IMR-90 (cell line): ENCODE measurements at regions not wholly inside any gene's neighbourhood (a gene's known extent, or its start where the extent isn't known, plus 50 kb on each side); places are given as distances from the start of the nearest gene placed in this dataset.

Experiments used
- ATAC-seq: fragments of 200-7000 bp; cut with Tn5 transposase; 2 replicates; pipeline ENCODE4 v1.9.1; 2020; ENCODE audit warnings: low read depth, mild to moderate bottlenecking, moderate library complexity
- BruUV-seq: library from RNA; stranded (reverse); fragments of 400-500 nt; replicated peaks from 2 replicates; lab custom pipeline; 2021; lab: Mats Ljungman, UMichigan
- CTCF ChIA-PET: fragments of 300-600 bp; formaldehyde crosslinking; extraction: SDS; loops from one replicate; lab custom pipeline; 2021; ENCODE audit warnings: antibody characterized with exemption; lab: Yijun Ruan, JAX
- POLR2A ChIA-PET: fragments of 300-600 bp; sonication (Branson Sonifier 250); formaldehyde crosslinking; loops from one replicate; lab custom pipeline; 2022; ENCODE audit warnings: antibody characterized with exemption; ENCODE audit not compliant: unreplicated experiment; lab: Charles Lee
- DNase-seq: peaks from one replicate; pipeline ENCODE4 v3.0.0; 2013
- H2AFZ ChIP-seq: replicated peaks from 2 replicates; pipeline ENCODE3; 2013; ENCODE audit warnings: low read length, mild to moderate bottlenecking; ENCODE audit not compliant: poor library complexity
- H2AK5ac ChIP-seq: 2 replicates; pipeline ENCODE4 v1.6.1; 2013; ENCODE audit warnings: low read depth, low read length, inconsistent platforms
- H2AK9ac ChIP-seq: replicated peaks from 2 replicates; pipeline ENCODE3; 2013; ENCODE audit warnings: mild to moderate bottlenecking, low read depth, low read length, moderate library complexity; ENCODE audit not compliant: poor library complexity
- H2BK120ac ChIP-seq: 2 replicates; pipeline ENCODE4 v1.6.1; 2013; ENCODE audit warnings: low read depth, low read length, inconsistent platforms
- H2BK15ac ChIP-seq: 3 replicates; pipeline ENCODE4 v1.6.1; 2013; ENCODE audit warnings: low read depth, low read length, inconsistent platforms
- H2BK20ac ChIP-seq: 2 replicates; pipeline ENCODE4 v1.6.1; 2013; ENCODE audit warnings: low read depth, mild to moderate bottlenecking, inconsistent platforms, low read length, moderate library complexity
- H2BK5ac ChIP-seq: 2 replicates; pipeline ENCODE4 v1.6.1; 2013; ENCODE audit warnings: mild to moderate bottlenecking, low read depth, low read length, inconsistent platforms; ENCODE audit not compliant: poor library complexity, severe bottlenecking
- H3K14ac ChIP-seq: replicated peaks from 2 replicates; pipeline ENCODE4 v1.6.1; 2013; ENCODE audit warnings: low read depth, low read length, inconsistent platforms
- H3K18ac ChIP-seq: 2 replicates; pipeline ENCODE4 v1.6.1; 2013; ENCODE audit warnings: low read depth, low read length, control low read depth
- H3K23ac ChIP-seq: 2 replicates; pipeline ENCODE4 v1.6.1; 2013; ENCODE audit warnings: low read depth, low read length, inconsistent platforms
- H3K27ac ChIP-seq: 2 replicates; pipeline ENCODE4 v1.5.1; 2013; ENCODE audit warnings: mild to moderate bottlenecking, control low read depth, low read length; ENCODE audit not compliant: insufficient read depth
- H3K27me3 ChIP-seq: 2 replicates; pipeline ENCODE4 v1.6.1; 2013; ENCODE audit warnings: low read length; ENCODE audit not compliant: control insufficient read depth, insufficient read depth
- H3K36me3 ChIP-seq: 2 replicates; pipeline ENCODE4 v1.6.1; 2013; ENCODE audit warnings: low read length, mixed read lengths; ENCODE audit not compliant: control insufficient read depth, insufficient read depth
- H3K4ac ChIP-seq: 2 replicates; pipeline ENCODE4 v1.6.1; 2013; ENCODE audit warnings: low read depth, low read length, inconsistent platforms
- H3K4me1 ChIP-seq: 2 replicates; pipeline ENCODE4 v1.6.1; 2013; ENCODE audit warnings: low read length, mixed read lengths; ENCODE audit not compliant: control insufficient read depth, insufficient read depth
- H3K4me2 ChIP-seq: 2 replicates; pipeline ENCODE4 v1.6.1; 2013; ENCODE audit warnings: low read depth, mild to moderate bottlenecking, control low read depth, low read length, moderate library complexity
- H3K4me3 ChIP-seq: 2 replicates; pipeline ENCODE4 v1.5.1; 2013; ENCODE audit warnings: low read depth, mild to moderate bottlenecking, control low read depth, low read length, moderate library complexity; ENCODE audit not compliant: insufficient read depth
- H3K56ac ChIP-seq: 2 replicates; pipeline ENCODE4 v1.6.1; 2013; ENCODE audit warnings: low read length, inconsistent platforms; ENCODE audit not compliant: insufficient read depth; ENCODE audit errors: extremely low read depth
- H3K79me1 ChIP-seq, 2 experiments: 2 replicates each; pipeline ENCODE4 v1.6.1; 2013; ENCODE audit warnings: low read length in 2 of 2, inconsistent platforms in 1 of 2, low read depth in 1 of 2
- H3K9ac ChIP-seq: 2 replicates; pipeline ENCODE4 v1.6.1; 2013; ENCODE audit warnings: low read depth, low read length, control low read depth
- H3K9me1 ChIP-seq: 2 replicates; pipeline ENCODE4 v1.6.1; 2013; ENCODE audit warnings: low read length, inconsistent platforms; ENCODE audit not compliant: insufficient read depth
- H3K9me3 ChIP-seq: 2 replicates; pipeline ENCODE4 v1.6.1; 2013; ENCODE audit warnings: low read length; ENCODE audit not compliant: control insufficient read depth, insufficient read depth
- H4K20me1 ChIP-seq: 2 replicates; pipeline ENCODE4 v1.6.1; 2013; ENCODE audit warnings: low read length, inconsistent platforms; ENCODE audit not compliant: insufficient read depth
- H4K5ac ChIP-seq: 2 replicates; pipeline ENCODE4 v1.6.1; 2013; ENCODE audit warnings: mild to moderate bottlenecking, low read depth, low read length, control low read depth
- H4K8ac ChIP-seq, 2 experiments: 2 replicates each; pipeline ENCODE4 v1.6.1; 2013; ENCODE audit warnings: low read depth in 2 of 2, low read length in 2 of 2, control low read depth in 1 of 2, inconsistent platforms in 1 of 2
- H4K91ac ChIP-seq: 2 replicates; pipeline ENCODE4 v1.6.1; 2013; ENCODE audit warnings: low read depth, low read length, inconsistent platforms; ENCODE audit not compliant: insufficient read depth
- BHLHE40 ChIP-seq: fragments of 150-350 bp; IDR thresholded peaks from 2 replicates; pipeline ENCODE4 v1.6.1; 2016; ENCODE audit warnings: mild to moderate bottlenecking, low read depth, low read length
- CEBPB ChIP-seq: IDR thresholded peaks from 2 replicates; pipeline ENCODE4 v1.6.1; 2012; ENCODE audit warnings: low read depth, low read length, improper control_type of control experiment
- CHD1 ChIP-seq: IDR thresholded peaks from 2 replicates; pipeline ENCODE4 v1.6.1; 2012; ENCODE audit warnings: low read depth, low read length, improper control_type of control experiment
- CTCF ChIP-seq: conservative IDR thresholded peaks from 2 replicates; pipeline ENCODE4 v1.5.1; 2012; ENCODE audit warnings: mild to moderate bottlenecking, low read depth, low read length, improper control_type of control experiment
- ELK1 ChIP-seq: fragments of 150-350 bp; IDR thresholded peaks from 2 replicates; pipeline ENCODE4 v1.6.1; 2016; ENCODE audit warnings: low read depth, mild to moderate bottlenecking, low read length, moderate library complexity, borderline replicate concordance
- FOS ChIP-seq: fragments of 150-350 bp; IDR thresholded peaks from 2 replicates; pipeline ENCODE4 v1.6.1; 2016; ENCODE audit warnings: low read depth, low read length
- MAFK ChIP-seq: IDR thresholded peaks from 2 replicates; pipeline ENCODE4 v1.6.1; 2012; ENCODE audit warnings: low read depth, low read length, improper control_type of control experiment
- MAZ ChIP-seq: IDR thresholded peaks from 2 replicates; pipeline ENCODE4 v1.6.1; 2012; ENCODE audit warnings: low read depth, mild to moderate bottlenecking, low read length, improper control_type of control experiment, moderate library complexity, borderline replicate concordance
- MXI1 ChIP-seq: IDR thresholded peaks from 2 replicates; pipeline ENCODE4 v1.6.1; 2012; ENCODE audit warnings: low read depth, mild to moderate bottlenecking, low read length, moderate library complexity, borderline replicate concordance
- NFE2L2 ChIP-seq: fragments of 150-350 bp; IDR thresholded peaks from 2 replicates; pipeline ENCODE4 v1.6.1; 2016; ENCODE audit warnings: low read depth, mild to moderate bottlenecking, low read length
- POLR2A ChIP-seq: IDR thresholded peaks from 2 replicates; pipeline ENCODE4 v1.6.1; 2012; ENCODE audit warnings: mild to moderate bottlenecking, low read depth, low read length
- RAD21 ChIP-seq: IDR thresholded peaks from 2 replicates; pipeline ENCODE4 v1.6.1; 2012; ENCODE audit warnings: low read length, improper control_type of control experiment
- RCOR1 ChIP-seq: IDR thresholded peaks from 2 replicates; pipeline ENCODE4 v1.6.1; 2012; ENCODE audit warnings: mild to moderate bottlenecking, low read length, improper control_type of control experiment; ENCODE audit not compliant: insufficient replicate concordance
- RFX5 ChIP-seq: IDR thresholded peaks from 2 replicates; pipeline ENCODE4 v1.8.0; 2012; ENCODE audit warnings: low read depth, mild to moderate bottlenecking, low read length, moderate library complexity
- SMC3 ChIP-seq: fragments of 150-350 bp; IDR thresholded peaks from 2 replicates; pipeline ENCODE4 v1.6.1; 2016; ENCODE audit warnings: low read depth, mild to moderate bottlenecking, antibody characterized with exemption, low read length, moderate library complexity
- USF2 ChIP-seq: fragments of 150-350 bp; IDR thresholded peaks from 2 replicates; pipeline ENCODE4 v1.6.1; 2017; ENCODE audit warnings: mild to moderate bottlenecking, antibody characterized with exemption, low read length, low read depth
- WGBS, 2 experiments: methylation state at CpG; one replicate each; pipeline versions ENCODE4 v1.1.5 to v1.1.7; 2013; ENCODE audit warnings: missing lambda C conversion rate in 2 of 2; ENCODE audit not compliant: insufficient read length in 1 of 2; ENCODE audit errors: extremely low coverage in 2 of 2; 5-methylcytosine and 5-hydroxymethylcytosine counted together
- dilution Hi-C: fragments of 300-500 bp; cut with HindIII; formaldehyde crosslinking; loops from one replicate; pipeline ENCODE4 v1.14.3; 2018; ENCODE audit warnings: low sequenced_read_pairs; ENCODE audit not compliant: unreplicated experiment
- in situ Hi-C: fragments of 300-500 bp; cut with MboI; formaldehyde crosslinking; loops from 3 replicates; pipeline ENCODE4 v1.14.3; 2019; ENCODE audit warnings: low sequenced_read_pairs, inconsistent platforms, mixed read lengths
- intact Hi-C: fragments of 100-400 bp; cut with micrococcal nuclease; formaldehyde crosslinking; loops from 2 replicates; pipeline ENCODE4 v1.10.0; 2022

- H2AK5ac ChIP-seq, result no peak overlapping the region
- dilution Hi-C loops, result no loop called here
- H3K4ac ChIP-seq, result no peak overlapping the region
- in situ Hi-C loops, result no loop called here
- no peak overlapping the region for H2AK9ac ChIP-seq
- H3K18ac ChIP-seq, result no peak overlapping the region
- TF ChIP-seq CEBPB (no peak), RFX5 (no peak), MAFK (no peak), RCOR1 (no peak), BHLHE40 (no peak), MXI1 (no peak), POLR2A (no peak), NFE2L2 (no peak), FOS (no peak), SMC3 (no peak), CTCF (no peak), RAD21 (no peak), ELK1 (no peak), MAZ (no peak), CHD1 (no peak), USF2 (no peak)
- no CpG with 5 or more reads among the region's 8 CpGs for WGBS, 2 experiments
- no peak overlapping the region for H2BK5ac ChIP-seq
- H2AFZ ChIP-seq, result no peak overlapping the region
- no peak overlapping the region for H3K9ac ChIP-seq
- H3K4me1 ChIP-seq, result no peaks in the 10 kb centered on the region
- BruUV-seq, result no TSS peak
- no peaks in the 10 kb centered on the region for H4K20me1 ChIP-seq
- H3K9me3 ChIP-seq, result peaks cover 13% of the 10 kb centered on the region
- ChIA-PET POLR2A (no interaction called here), CTCF (no interaction called here)
- H2BK15ac ChIP-seq, result no peak overlapping the region
- ATAC-seq (no peak), DNase-seq (no peak)
- no peak overlapping the region for H3K27ac ChIP-seq
- H4K5ac ChIP-seq, result no peak overlapping the region
- no peak overlapping the region for H2BK120ac ChIP-seq
- H3K14ac ChIP-seq, result no peak overlapping the region
- no peak overlapping the region for H4K91ac ChIP-seq
- no peak overlapping the region for H3K4me2 ChIP-seq
- no peak overlapping the region for H3K4me3 ChIP-seq
- intact Hi-C loops, result no loop called here
- H3K9me1 ChIP-seq, result no peaks in the 10 kb centered on the region
- no peak overlapping the region for H3K23ac ChIP-seq
- no peak overlapping the region for H2BK20ac ChIP-seq
- H3K36me3 ChIP-seq, result no peaks in the 10 kb centered on the region
- H3K79me1 ChIP-seq, result no peaks in the 10 kb centered on the region
- no peaks in the 10 kb centered on the region for H3K27me3 ChIP-seq
- H4K8ac ChIP-seq, result no peak overlapping the region
- no peak overlapping the region for H3K56ac ChIP-seq
These were observed 124.5 kb downstream of the KCNK1 start for GRCh38 chr1:233738396-233738795.
